Occipital lobe (tissue), 1 donor: ENCODE measurements at regions not wholly inside any gene's neighbourhood (a gene's known extent, or its start where the extent isn't known, plus 50 kb on each side); places are given as distances from the start of the nearest gene placed in this dataset.
"Not testable (repeated sequence)": the region's sequence is repeated elsewhere in the genome, so short reads cannot be mapped to it uniquely, and the experiment has no call there.

Experiments used
- DNase-seq: peaks from one replicate; lab custom pipeline; 2025; lab: John Stamatoyannopoulos, UW

DNA sequence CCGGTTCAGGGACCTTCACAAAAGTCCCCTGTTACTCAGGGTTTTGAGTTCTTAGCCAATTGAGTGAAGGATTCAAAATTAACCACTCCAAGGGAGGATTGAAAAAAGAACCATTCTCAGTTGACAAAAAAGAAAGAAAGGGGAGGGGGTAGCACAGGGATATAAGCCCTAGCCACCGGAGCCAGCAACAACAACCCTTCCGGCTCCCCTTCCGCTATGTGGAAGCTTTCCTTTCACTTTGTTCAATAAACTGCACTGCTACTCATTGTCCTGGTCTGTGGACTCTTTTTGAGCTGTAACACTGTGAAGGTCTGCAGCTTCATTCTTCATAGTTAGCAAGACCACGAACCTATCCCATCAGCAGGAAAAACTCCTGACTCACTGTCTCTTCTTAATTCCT lies 1488.1 kb upstream of the PRR20A start:
- DNase-seq: no peak

DNA sequence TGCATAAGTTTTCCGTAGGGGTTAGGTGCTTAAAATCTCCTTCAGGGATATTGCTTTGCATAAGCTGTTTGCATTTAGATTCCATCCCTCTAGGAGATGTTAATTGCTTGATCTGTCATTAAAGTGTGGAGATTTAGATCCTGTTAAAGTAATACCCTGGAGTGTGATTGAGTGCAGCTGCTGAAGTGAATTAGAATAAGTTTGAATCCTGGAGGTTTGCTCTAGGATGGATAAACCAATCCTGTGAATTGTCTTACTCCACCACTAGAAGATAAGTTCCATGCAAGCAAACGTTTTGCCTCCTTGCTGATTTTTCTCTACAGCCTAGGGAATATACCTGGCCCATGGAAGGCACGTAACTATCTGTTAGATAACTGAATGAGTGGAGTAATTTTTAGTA lies 1487.2 kb upstream of the PRR20A start:
- DNase-seq: no peak

DNA sequence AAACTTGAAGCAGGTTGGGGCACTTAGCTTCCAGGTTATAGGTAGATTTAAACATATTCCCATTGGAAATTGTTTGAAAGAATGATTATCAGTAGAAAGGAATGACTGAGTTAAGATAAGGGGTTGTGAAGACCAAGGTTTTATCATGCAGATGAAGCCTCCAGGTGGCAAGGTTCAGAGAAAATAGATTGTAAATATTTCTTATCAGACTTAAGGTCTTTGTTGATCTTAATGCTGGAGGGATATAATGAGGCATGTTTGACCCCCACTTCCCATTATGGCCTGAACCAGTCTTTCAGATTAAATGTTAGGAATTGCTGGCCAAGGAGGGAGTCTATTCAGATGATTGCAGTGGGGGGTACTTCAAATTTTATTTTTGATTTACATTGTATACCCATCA lies 1486.5 kb upstream of the PRR20A start:
- no peak for DNase-seq

DNA sequence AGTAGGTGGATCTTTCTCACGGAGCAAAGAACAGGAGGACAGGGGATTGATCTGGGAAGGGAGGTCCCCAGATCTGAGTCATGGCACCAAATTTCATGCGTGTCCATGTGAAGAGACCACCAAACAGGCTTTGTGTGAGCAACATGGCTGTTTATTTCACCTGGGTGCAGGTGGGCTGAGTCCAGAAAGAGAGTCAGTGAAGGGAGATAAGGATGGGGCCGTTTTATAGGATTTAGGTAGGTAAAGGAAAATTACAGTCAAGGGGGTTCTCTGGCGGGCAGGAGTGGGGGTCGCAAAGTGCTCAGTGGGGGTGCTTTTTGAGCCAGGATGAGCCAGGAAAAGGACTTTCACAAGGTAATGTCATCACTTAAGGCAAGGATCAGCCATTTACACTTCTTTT lies 1480.5 kb upstream of the PRR20A start:
- DNase-seq: not testable (repeated sequence)

DNA sequence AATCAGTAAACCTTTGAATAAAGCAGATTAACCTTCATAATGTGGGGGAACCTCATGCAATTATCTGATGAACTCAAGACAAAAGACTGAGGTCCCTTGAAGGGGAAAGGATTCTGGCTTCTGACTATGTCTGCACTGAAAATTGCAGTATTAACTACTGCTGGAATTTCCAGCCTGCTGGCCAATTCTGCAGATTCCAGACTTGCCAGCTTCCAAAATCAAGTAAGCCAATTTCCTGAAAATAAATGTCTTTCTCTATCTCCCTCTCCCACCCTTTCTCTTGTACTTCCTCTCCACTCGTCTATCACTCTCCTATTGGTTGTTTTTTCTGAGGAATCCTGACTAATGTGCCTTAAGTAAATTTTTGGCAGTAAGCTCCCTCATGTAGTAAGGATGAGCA lies 1479.9 kb upstream of the PRR20A start:
- no peak for DNase-seq

DNA sequence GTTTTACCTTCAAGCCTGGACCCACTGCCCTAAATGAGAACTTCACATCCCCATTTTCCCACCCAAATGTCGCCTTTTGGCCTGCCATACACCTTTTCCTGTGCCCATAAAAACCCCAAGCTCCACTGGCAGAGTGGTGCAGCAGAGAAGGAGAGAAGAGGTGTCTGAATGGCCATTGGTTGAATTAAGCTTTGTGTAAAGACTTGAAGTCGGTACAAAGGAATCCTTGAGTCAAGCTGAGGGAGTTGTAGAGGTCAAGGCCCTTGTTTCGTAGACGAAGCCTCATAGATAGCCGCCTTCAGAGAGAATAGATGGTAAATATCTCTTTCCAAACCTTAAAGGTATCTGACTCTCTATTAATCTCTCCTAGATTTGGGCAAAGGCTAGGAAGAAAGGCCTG lies 1479.2 kb upstream of the PRR20A start:
- DNase-seq: no peak

DNA sequence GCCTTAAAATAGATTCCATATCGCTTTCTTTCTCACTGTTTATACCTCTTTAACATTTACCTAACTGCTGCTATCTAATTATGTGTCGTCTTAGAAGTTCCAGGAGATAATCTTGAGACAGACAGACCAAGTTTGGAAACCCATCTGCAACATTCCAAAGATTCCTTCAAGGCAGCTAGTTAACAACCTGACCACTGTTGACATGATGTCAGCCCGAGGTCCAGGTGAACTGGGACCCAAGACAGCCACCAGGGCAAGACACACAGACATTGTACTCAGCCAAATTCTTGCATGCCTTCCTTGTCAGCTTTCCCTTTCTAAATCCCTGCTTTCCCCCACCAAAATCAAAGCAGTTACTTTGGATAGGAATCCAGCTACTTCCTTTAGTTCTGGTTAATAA lies 1476.5 kb upstream of the PRR20A start:
- DNase-seq: no peak

DNA sequence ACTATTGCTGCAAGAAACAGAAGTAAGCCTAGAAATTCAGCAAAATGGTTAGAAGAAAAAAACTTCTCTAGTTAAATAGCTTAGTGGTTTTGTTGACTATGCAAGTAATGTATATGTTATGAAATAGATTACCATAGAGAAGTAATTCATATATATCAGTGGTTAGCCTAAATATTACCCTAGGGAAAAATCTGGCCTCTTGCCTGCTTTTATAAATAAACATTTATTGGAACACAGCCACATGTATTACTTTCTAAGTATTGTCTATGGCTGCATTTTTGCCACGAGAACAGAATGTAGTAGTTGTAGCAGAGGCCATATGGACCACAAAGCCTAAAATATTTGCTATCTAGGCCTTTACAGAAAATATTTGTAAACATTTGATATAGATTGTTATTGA lies 1471.7 kb upstream of the PRR20A start:
- DNase-seq: no peak

DNA sequence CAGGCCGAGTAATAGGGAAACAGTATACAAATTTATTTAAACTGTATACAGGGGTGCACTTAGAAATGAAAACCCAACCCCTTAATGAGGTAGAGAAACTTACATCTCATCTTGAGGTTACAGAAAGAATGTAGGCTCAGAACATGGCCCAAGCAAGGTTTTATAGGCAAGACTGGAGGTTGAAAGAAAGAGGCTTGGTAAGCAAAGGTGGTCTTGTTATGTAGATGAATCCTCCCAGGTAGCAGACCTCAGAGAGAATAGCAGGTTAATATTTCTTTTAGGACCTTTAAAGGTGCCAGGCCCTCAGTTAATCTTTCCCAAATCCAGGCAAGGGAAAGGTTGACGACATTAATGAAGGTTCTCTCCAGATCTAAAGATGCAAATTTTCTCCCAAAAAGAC lies 1466.8 kb upstream of the PRR20A start:
- no peak for DNase-seq

DNA sequence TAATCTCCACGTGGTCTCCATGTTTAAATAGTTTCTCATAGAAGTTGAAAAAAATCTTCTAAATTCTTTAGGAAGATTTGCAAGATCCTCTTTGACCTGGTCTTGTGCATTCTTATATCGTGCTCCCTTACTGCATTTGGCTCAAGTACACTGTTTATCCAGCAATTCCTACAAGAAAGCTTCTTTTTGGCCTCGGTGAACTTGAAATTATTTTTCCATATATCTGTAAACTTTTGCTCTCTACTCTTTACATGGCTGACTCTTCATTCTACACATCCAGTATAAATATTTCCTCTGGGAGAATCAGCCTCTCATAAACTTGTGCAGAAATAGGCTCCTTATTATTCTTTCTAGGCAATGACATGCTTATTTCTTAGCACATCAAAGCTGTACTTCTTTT lies 1457.9 kb upstream of the PRR20A start:
- no peak for DNase-seq

DNA sequence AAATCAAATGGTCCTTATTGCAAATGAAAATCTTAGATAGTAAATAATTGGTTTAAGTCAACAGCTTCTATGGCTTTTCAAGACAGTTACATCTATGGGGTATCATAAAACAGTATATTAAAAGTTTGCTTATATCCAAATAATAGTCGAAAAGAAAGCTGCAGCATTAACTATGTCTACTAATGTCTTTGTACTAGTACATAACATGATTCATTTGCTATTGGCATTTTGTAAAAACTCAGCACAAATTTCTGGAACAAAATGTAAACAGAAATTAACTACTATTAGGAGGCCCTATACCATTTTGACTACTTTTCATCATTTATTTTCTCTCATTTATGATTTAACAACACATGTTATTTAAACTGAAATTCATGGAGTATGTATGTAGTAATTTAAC lies 1435.2 kb upstream of the PRR20A start:
- no peak for DNase-seq

DNA sequence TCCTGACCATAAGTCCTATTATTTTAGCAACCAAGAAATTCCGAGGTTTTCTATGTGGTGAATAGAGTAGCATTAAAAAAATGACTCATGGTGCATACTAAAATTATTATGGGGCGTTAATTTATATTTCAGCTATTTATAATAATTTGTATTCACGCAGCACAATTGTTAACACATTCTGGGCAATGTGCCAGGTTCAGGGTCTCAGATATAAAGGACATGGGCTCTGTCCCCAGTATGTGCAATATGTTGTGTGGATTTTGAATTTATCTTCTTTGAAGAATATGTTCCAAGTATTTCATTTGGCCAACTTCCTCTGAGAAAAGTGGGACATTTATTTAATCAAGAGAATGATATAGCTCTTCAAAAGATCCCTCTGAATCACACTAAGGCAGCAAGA lies 1434.7 kb upstream of the PRR20A start:
- DNase-seq: no peak

DNA sequence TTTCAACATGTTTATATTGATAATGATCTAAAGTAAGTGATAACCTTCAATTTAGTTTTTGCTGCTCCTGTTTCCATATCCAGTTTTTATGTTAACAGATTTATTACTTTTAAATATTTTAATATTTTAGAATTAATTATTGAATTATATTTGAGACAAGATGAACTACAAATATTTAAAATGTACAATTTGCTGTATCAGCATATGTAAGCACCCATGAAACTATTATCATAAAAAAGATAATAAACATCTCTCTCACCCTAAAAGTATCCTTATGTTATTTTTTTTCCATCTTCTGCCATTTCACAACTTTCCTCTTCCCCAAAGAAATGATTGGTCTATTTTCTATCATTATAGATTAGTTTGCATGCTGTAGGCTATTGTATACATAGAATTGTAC lies 1426.6 kb upstream of the PRR20A start:
- DNase-seq: no peak

DNA sequence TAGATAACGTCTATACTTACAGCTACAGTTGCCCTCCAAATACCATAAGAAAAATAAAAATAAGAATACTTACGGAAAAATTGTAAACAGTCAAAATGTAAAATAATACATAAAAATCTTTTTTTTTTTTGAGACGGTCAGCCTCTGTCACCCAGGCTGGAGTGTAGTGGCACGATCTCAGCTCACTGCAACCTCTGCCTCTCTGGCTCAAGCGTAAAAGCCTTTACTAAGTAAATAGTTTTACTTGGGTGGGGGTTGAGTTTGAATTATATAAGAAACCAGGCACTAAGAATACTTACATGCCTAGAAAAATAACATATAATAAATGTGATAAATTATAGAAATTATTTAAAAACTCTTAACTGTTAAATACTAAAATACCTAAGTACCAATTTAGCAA lies 1413.0 kb upstream of the PRR20A start:
- DNase-seq: no peak

DNA sequence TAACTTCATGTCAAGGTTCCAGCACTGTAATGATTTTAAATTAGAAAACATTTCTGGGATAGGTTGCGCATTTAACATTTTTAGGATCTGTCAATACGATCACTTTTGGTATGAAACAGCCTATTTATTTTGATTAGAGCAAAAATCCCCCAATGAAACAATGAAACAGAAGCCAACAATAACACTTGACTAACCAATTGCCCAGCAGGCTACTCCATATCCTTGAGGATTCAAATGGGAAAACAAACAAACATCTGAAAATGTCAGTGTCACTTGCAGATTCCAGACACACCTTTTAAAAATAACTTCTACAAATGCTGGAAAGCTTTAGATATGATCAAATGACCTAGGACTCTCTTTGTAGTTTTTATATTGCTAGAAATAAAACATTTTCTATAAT lies 1412.5 kb upstream of the PRR20A start:
- DNase-seq: no peak

DNA sequence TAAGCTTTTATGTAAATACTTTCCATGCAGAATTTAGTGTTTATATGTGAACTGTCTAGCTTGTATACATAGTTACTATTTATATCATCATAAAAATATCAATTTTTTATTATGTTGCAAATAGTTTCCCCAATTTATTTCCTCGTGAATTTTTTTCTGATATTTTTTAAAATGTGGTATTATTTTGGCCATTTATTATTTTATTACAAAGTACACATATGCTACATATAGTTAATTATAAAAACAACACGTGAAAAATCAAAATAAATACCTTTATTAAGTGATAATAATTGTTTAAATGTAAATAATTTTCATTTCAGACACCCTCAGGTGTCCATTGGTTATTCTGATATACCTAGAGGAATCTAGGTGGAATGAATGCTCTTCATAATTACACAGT lies 1394.9 kb upstream of the PRR20A start:
- no peak for DNase-seq

DNA sequence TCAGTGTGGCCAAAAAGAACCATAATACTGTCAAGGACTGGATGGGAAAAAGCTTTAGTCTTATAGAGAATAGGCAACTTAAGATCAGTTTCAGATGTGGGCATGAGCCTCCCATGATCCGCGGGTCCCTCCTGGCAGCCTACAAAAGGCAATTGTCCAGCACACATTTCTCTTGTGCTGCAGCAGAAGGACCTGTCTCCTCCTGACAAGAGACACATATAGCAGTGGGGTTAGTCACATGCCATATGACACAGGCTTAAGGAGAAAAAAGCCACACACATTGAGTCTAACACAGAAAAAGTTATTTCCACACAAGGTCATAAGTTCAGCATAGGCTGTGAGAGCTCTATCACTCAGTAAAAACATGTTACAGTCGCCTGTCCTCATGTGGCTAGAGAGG lies 1378.7 kb upstream of the PRR20A start:
- no peak for DNase-seq

DNA sequence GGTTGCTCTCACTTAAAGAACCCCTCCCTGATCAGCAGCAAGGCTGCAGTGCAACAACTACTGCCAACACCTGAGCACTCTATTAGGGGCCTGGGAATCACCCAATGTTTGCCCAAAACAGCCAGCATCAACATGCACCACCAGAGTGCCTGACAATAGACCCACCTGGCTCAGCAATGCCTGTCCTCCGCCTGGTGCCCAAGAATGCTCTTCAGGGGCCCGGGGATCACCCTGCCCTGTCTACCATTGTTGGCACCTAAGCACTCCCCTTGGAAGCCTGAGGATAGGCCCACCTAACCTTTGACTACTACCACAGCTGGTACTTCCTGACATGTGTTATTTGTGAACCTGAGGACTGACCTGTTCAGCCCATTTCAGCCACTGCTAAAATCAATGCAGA lies 1363.1 kb upstream of the PRR20A start:
- DNase-seq: no peak

DNA sequence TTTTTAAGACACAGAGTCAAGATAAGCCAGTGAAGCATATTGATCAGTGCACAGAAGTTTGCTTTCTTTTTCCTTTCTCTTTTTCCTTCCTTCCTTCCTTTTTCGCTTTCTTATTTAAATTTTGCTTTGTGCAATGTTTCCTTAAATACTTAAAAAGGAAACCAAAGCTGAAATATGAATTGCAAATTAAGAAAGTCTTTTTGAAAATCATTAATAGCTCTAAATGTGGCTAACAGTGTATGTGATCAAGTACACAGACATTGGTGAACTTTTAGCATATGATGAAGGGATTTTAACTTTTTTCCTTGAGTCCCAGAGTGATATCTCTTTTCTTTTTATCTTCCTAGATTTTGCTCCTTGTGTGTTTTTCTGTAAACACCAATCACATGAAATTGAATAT lies 1356.9 kb upstream of the PRR20A start:
- DNase-seq: no peak

DNA sequence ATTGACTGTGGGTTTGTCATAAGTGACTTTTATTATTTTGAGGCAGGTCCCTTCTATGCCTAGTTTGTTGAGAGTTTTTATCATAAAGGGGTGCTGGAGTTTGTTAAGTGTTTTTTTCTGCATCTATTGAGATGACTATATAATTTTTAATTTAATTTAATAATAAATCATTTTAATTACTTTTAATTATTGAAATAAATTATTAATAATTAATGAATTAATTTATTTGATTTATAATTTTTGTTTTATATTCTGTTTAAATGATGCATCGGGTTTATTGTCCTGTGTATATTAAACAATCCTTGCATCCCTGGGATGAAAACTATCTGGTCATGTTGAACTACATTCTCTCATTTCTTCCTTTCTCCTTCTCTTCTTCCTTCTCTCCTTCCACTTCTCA lies 1352.2 kb upstream of the PRR20A start:
- DNase-seq: no peak

DNA sequence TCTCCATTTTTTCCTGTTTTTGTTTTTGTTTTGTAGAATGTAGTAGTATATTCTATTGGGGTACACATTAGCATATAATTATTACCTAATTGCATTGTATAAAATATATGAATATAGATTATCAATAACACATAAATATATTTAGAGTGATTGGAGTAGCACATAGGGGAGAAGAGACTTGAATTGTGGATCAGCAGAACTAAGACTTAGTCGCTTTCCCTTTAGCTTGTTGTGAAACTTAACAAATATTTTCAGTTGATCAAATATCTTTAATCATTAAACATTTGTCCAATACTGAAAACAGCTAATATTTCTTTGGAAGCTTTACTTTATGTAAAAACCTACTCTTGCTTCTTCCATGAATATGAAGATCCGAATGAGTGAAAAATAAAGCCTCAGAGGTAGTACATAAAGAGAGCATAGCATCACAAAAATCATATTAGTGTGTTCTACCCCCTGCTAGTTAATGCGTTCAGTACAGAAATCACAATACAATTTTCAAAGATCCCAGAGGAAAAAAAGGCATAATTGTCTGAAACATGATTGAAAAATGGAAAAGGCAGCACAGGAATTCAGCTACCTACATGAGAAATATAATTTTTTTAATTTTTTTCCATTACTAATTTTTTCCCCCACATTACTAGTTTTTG lies 1348.0 kb upstream of the PRR20A start:
- no peak for DNase-seq

DNA sequence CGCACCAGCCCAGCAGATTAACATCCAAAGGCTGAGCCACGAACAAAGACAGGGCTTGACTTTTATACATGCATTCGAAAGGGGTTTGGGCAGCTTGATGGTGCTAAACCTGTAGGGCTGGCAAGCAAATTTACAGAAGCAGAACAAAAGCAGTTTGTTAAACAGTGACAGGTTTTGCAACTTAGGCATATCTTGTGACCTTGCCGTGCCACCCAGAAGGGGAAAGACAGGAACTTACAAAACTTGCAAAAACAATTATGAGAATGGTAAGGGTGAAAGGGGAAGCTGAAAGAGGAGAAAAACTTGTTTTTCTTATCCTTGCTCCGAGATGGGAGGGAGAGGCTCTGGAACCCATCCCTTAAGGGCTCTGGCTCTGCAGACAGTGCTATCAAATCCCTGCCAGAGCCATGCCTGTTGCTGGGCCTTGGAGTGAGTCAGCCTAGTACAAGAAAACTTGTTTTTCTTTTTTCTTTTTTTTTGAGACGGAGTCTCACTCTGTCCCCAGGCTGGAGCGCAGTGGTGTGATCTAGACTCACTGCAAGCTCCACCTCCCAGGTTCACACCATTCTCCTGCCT lies 1325.2 kb upstream of the PRR20A start:
- no peak for DNase-seq

DNA sequence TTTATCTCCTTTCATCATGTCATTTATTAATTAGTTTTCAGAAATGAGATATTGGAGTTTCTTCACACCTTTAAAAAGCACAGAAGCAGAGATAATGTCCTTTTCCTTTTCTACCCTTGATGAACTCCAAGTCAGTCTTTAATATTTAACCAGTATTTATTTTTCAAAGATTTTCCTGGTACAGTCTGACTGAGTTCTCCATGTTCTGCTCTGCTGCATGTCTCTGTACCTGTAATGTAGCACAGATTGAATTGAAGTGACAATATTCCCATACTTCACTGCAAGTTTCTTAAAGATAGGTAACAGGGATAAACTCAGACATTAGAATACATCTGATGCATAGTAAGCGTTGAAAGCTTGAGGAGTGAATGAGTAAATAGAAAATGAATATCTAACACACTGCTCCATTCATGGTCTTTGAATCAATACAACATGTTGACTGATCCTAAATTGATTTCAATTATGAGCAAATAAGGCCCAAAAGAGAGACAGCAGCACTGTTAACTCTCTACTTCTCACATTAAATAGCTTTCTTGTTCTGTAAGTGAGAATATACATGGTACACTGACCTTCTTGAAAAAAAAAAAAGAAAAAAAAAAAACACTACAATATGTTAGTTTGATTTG lies 1323.6 kb upstream of the PRR20A start:
- no peak for DNase-seq

DNA sequence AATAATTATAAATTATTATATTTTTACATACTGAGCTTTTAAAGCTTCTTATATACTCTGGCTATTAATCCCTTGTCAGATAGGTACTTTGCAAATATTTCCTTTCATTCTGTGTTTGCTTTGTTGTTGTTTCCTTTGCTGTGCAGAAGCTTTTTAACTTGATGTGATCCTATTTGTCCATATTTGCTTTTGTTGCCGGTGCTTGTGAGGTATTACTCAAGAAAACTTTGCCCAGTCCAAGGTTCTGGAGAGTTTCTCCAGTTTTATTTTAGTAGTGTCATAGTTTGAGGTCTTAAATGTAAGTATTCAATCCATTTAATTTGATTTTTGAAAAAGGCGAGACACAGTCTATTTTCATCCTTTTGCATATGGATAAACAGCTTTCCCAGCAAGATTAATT lies 1319.9 kb upstream of the PRR20A start:
- DNase-seq: no peak
